CD14-positive monocyte (primary cell): ENCODE measurements at regions not wholly inside any gene's neighbourhood (a gene's known extent, or its start where the extent isn't known, plus 50 kb on each side); places are given as distances from the start of the nearest gene placed in this dataset.

ENCODE experiments used
- DNase-seq, 3 donors: peaks; one replicate each; pipeline ENCODE4 v3.0.0-alpha.2; 2011 to 2022
- H2AFZ ChIP-seq: 2 replicates; pipeline ENCODE4 v1.6.0; 2012; ENCODE audit warnings: mild to moderate bottlenecking, low read depth, low read length, inconsistent platforms; ENCODE audit not compliant: insufficient read depth, poor library complexity, severe bottlenecking
- H3K27ac ChIP-seq, 2 donors: 1 replicate in 1 of 2; 2 replicates in 1 of 2; pipeline ENCODE4 v1.5.1; 2012 to 2013; ENCODE audit warnings: low read length in 2 of 2, control low read depth in 1 of 2, inconsistent platforms in 1 of 2, low read depth in 1 of 2, mild to moderate bottlenecking in 1 of 2
- H3K27me3 ChIP-seq, 2 donors: one replicate each; pipeline versions ENCODE4 v1.6.0 to v1.6.1; 2011 to 2013; ENCODE audit warnings: low read length in 2 of 2; ENCODE audit not compliant: control insufficient read depth in 2 of 2, insufficient read depth in 2 of 2
- H3K36me3 ChIP-seq, 2 donors: replicated peaks in 1 of 2; 1 replicate in 1 of 2; 2 replicates in 1 of 2; pipeline versions ENCODE4 v1.5.1 to v1.6.1; 2012 to 2013; ENCODE audit warnings: low read length in 2 of 2, control low read depth in 1 of 2, inconsistent platforms in 1 of 2, mild to moderate bottlenecking in 1 of 2; ENCODE audit not compliant: insufficient read depth in 2 of 2, control insufficient read depth in 1 of 2
- H3K4me1 ChIP-seq, 2 donors: 1 replicate in 1 of 2; 2 replicates in 1 of 2; pipeline versions ENCODE4 v1.5.1 to v1.6.1; 2012 to 2013; ENCODE audit warnings: low read length in 2 of 2, control low read depth in 1 of 2, inconsistent platforms in 1 of 2, mild to moderate bottlenecking in 1 of 2, moderate library complexity in 1 of 2; ENCODE audit not compliant: insufficient read depth in 2 of 2, control insufficient read depth in 1 of 2
- H3K4me2 ChIP-seq: replicated peaks from 2 replicates; pipeline ENCODE3; 2012; ENCODE audit warnings: low read length, moderate library complexity, mild to moderate bottlenecking; ENCODE audit not compliant: poor library complexity, severe bottlenecking; ENCODE audit errors: extremely low read depth
- H3K4me3 ChIP-seq, 3 experiments: fragments of 200-600 bp in 1 of 3; sonication (generic) in 1 of 3; replicated peaks in 1 of 3; 1 replicate in 2 of 3; 2 replicates in 1 of 3; pipeline ENCODE4 v1.5.1; 2011 to 2013; ENCODE audit warnings: low read length in 3 of 3, mild to moderate bottlenecking in 3 of 3, control low read depth in 2 of 3, low read depth in 2 of 3, inconsistent platforms in 1 of 3, moderate library complexity in 1 of 3
- H3K79me2 ChIP-seq: 2 replicates; pipeline ENCODE4 v1.6.0; 2012; ENCODE audit warnings: mild to moderate bottlenecking, control low read depth, inconsistent platforms, low read length, moderate library complexity; ENCODE audit not compliant: insufficient read depth
- H3K9ac ChIP-seq: 2 replicates; pipeline ENCODE4 v1.6.0; 2017; ENCODE audit warnings: low read length, mild to moderate bottlenecking; ENCODE audit not compliant: insufficient read depth, poor library complexity, severe bottlenecking
- H3K9me3 ChIP-seq, 2 donors: replicated peaks in 1 of 2; 1 replicate in 1 of 2; 2 replicates in 1 of 2; pipeline versions ENCODE4 v1.5.1 to v1.6.1; 2012 to 2013; ENCODE audit warnings: low read length in 2 of 2, control low read depth in 1 of 2; ENCODE audit not compliant: control insufficient read depth in 1 of 2, insufficient read depth in 1 of 2
- H4K20me1 ChIP-seq: 2 replicates; pipeline ENCODE4 v1.6.0; 2012; ENCODE audit warnings: mild to moderate bottlenecking, low read length, control low read depth, moderate library complexity; ENCODE audit not compliant: insufficient read depth
- H3K27ac Mint-ChIP-seq, 7 donors: one replicate each; pipeline ENCODE4 v1.8.0; 2020; ENCODE audit warnings: mild to moderate bottlenecking in 7 of 7, mixed read lengths in 7 of 7, moderate library complexity in 6 of 7, inconsistent platforms in 2 of 7
- H3K27me3 Mint-ChIP-seq, 3 donors: one replicate each; pipeline ENCODE4 v1.8.0; 2021 to 2022; ENCODE audit warnings: low read depth in 3 of 3, mild to moderate bottlenecking in 3 of 3, mixed read lengths in 3 of 3, moderate library complexity in 3 of 3, inconsistent platforms in 1 of 3
- H3K36me3 Mint-ChIP-seq, 2 donors: one replicate each; pipeline ENCODE4 v1.8.0; 2020; ENCODE audit warnings: mixed read lengths in 2 of 2, inconsistent platforms in 1 of 2, mild to moderate bottlenecking in 1 of 2
- H3K4me1 Mint-ChIP-seq: one replicate; pipeline ENCODE4 v1.8.0; 2020; ENCODE audit warnings: mild to moderate bottlenecking, mixed read lengths
- H3K4me3 Mint-ChIP-seq, 2 donors: one replicate each; pipeline ENCODE4 v1.8.0; 2020; ENCODE audit warnings: mild to moderate bottlenecking in 2 of 2, mixed read lengths in 2 of 2, moderate library complexity in 1 of 2
- H3K9me3 Mint-ChIP-seq, 7 donors: one replicate each; pipeline ENCODE4 v1.8.0; 2020 to 2022; ENCODE audit warnings: mixed read lengths in 7 of 7, mild to moderate bottlenecking in 6 of 7, moderate library complexity in 6 of 7, inconsistent platforms in 2 of 7
- WGBS: methylation state at CpG from one replicate; pipeline ENCODE4 v1.1.5; 2013; ENCODE audit warnings: missing lambda C conversion rate; ENCODE audit not compliant: insufficient coverage; 5-methylcytosine and 5-hydroxymethylcytosine counted together
- intact Hi-C, 2 donors: fragments of 100-400 bp; cut with micrococcal nuclease; formaldehyde crosslinking; loops; one replicate each; pipeline versions ENCODE4 v1.15.0 to v1.15.1; 2023
- TF ChIP-seq, protein P1 (sequence below): fragments of 200-600 bp; IDR thresholded peaks from one replicate; pipeline ENCODE4 v1.8.0; 2022; ENCODE audit warnings: antibody characterized with exemption, mild to moderate bottlenecking

DNA sequence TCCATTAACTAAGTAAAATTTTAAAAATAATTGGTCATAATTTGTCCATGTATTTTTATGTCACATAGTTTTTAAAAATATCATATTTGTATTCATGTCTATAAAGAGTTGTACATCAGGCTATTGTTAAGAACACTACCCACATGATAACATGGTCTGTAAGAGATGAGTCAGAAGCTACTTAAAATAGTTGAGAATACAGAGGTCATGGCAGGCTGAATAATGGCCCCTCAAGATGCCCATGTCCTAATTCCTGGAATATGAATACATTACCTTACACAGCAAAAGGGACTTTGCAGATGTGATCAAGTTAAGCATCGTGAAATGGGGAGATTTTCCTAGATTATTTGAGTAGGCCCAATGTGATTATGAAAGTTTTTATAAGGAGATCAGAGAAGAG, 782.9 kb upstream of the GOLIM4 start:
- Mint-ChIP-seq H3K27ac (no peak overlapping the region), H3K36me3 (no peaks in the 10 kb centered on the region), H3K4me3 (no peak overlapping the region), H3K4me1 (no peaks in the 10 kb centered on the region), H3K9me3 (no peaks in the 10 kb centered on the region), H3K27me3 (no peaks in the 10 kb centered on the region)
- TF ChIP-seq, protein P1, sequence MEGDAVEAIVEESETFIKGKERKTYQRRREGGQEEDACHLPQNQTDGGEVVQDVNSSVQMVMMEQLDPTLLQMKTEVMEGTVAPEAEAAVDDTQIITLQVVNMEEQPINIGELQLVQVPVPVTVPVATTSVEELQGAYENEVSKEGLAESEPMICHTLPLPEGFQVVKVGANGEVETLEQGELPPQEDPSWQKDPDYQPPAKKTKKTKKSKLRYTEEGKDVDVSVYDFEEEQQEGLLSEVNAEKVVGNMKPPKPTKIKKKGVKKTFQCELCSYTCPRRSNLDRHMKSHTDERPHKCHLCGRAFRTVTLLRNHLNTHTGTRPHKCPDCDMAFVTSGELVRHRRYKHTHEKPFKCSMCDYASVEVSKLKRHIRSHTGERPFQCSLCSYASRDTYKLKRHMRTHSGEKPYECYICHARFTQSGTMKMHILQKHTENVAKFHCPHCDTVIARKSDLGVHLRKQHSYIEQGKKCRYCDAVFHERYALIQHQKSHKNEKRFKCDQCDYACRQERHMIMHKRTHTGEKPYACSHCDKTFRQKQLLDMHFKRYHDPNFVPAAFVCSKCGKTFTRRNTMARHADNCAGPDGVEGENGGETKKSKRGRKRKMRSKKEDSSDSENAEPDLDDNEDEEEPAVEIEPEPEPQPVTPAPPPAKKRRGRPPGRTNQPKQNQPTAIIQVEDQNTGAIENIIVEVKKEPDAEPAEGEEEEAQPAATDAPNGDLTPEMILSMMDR: no peak
- no peak overlapping the region for H3K9ac ChIP-seq
- intact Hi-C loops: no loop called here
- no peak overlapping the region for H2AFZ ChIP-seq
- no peaks in the 10 kb centered on the region for H3K79me2 ChIP-seq
- H3K4me2 ChIP-seq: no peak overlapping the region
- no peaks in the 10 kb centered on the region for H3K4me1 ChIP-seq
- H4K20me1 ChIP-seq: no peaks in the 10 kb centered on the region
- H3K9me3 ChIP-seq: no peaks in the 10 kb centered on the region
- no peaks in the 10 kb centered on the region for H3K36me3 ChIP-seq
- no peak overlapping the region for H3K27ac ChIP-seq
- H3K4me3 ChIP-seq: no peak overlapping the region
- WGBS: 80% methylated on average over 1 of the region's 1 CpG
- no peak for DNase-seq
- no peaks in the 10 kb centered on the region for H3K27me3 ChIP-seq

DNA sequence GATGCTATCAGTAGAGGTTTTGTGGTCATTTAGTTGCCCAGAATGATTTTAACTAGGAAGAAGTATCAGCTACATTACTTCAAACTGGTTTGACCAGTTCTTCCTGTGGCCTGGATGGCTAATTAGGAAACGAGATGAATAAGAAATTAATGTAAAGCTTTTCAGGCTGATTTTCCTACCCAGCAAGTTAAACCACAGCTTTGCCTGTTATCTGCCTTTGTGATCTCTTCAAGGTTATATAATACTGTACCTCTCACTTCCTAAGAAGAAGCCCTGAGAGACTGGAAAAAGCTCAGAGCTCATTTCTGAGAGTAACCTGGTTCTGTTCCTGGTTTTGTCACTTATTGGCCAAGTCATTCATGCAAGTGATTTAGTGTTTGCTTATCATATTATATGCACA, 782.2 kb upstream of the GOLIM4 start:
- DNase-seq: no peak
- H3K36me3 Mint-ChIP-seq: no peaks in the 10 kb centered on the region
- Histone ChIP-seq H4K20me1 (no peaks in the 10 kb centered on the region), H3K36me3 (no peaks in the 10 kb centered on the region), H3K27me3 (no peaks in the 10 kb centered on the region), H3K79me2 (no peaks in the 10 kb centered on the region), H3K4me1 (no peaks in the 10 kb centered on the region), H3K9me3 (no peaks in the 10 kb centered on the region), H3K4me3 (no peak overlapping the region), H3K27ac (no peak overlapping the region), H2AFZ (no peak overlapping the region), H3K4me2 (no peak overlapping the region), H3K9ac (no peak overlapping the region)
- intact Hi-C loops: no loop called here
- H3K4me3 Mint-ChIP-seq: no peak overlapping the region
- H3K27me3 Mint-ChIP-seq: no peaks in the 10 kb centered on the region
- no peak overlapping the region for H3K27ac Mint-ChIP-seq
- H3K4me1 Mint-ChIP-seq: no peaks in the 10 kb centered on the region
- TF ChIP-seq, protein P1: no peak
- no CpG with 5 or more reads among the region's 1 CpG for WGBS
- H3K9me3 Mint-ChIP-seq: no peaks in the 10 kb centered on the region
